GM18868 (cell line): ENCODE measurements at regions not wholly inside any gene's neighbourhood (a gene's known extent, or its start where the extent isn't known, plus 50 kb on each side); places are given as distances from the start of the nearest gene placed in this dataset.
"Not testable (repeated sequence)": the region's sequence is repeated elsewhere in the genome, so short reads cannot be mapped to it uniquely, and the experiment has no call there.

ENCODE experiments used
- ATAC-seq: cut with Tn5 transposase; IDR thresholded peaks from one replicate; pipeline ENCODE4 v1.9.1; 2021; ENCODE audit warnings: mild to moderate bottlenecking, moderate library complexity; ENCODE audit not compliant: unreplicated experiment

GRCh38 chr10:2813286-2813685 lies 254.1 kb upstream of the PFKP start:
- ATAC-seq: no peak

GRCh38 chr10:2812631-2813030 lies 254.7 kb upstream of the PFKP start:
- ATAC-seq: no peak

- no peak for ATAC-seq
Measured at GRCh38 chr10:2800178-2800577, 267.2 kb upstream of the PFKP start.

GRCh38 chr10:2798336-2799022 lies 268.9 kb upstream of the PFKP start:
- ATAC-seq: no peak

- peak; percentile 95 for ATAC-seq
Measured at GRCh38 chr10:2791774-2792443, 275.4 kb upstream of the PFKP start.

GRCh38 chr10:2790396-2791188 lies 276.8 kb upstream of the PFKP start:
- ATAC-seq: no peak

GRCh38 chr10:2786251-2786650 lies 281.1 kb upstream of the PFKP start:
- ATAC-seq: no peak

- ATAC-seq: no peak
Measured at GRCh38 chr10:2784766-2785165, 282.6 kb upstream of the PFKP start.

GRCh38 chr10:2782950-2783349 lies 284.4 kb upstream of the PFKP start:
- ATAC-seq: no peak

- ATAC-seq: no peak
Measured at GRCh38 chr10:2782265-2782664, 285.1 kb upstream of the PFKP start.

- ATAC-seq: no peak
Measured at GRCh38 chr10:2777666-2778355, 289.5 kb upstream of the PFKP start.

- ATAC-seq: no peak
Measured at GRCh38 chr10:2772816-2773631, 294.3 kb upstream of the PFKP start.

- ATAC-seq: no peak
Measured at GRCh38 chr10:2772135-2772534, 295.2 kb upstream of the PFKP start.

- not testable (repeated sequence) for ATAC-seq
Measured at GRCh38 chr10:2767293-2767692, 300.1 kb upstream of the PFKP start.

GRCh38 chr10:2761971-2762370 lies 305.4 kb upstream of the PFKP start:
- no peak for ATAC-seq

- no peak for ATAC-seq
Measured at GRCh38 chr10:2761311-2761710, 306.0 kb upstream of the PFKP start.

- ATAC-seq: no peak
Measured at GRCh38 chr10:2760736-2761135, 306.6 kb upstream of the PFKP start.

GRCh38 chr10:2759233-2759632 lies 308.1 kb upstream of the PFKP start:
- no peak for ATAC-seq

GRCh38 chr10:2754943-2755342 lies 312.4 kb upstream of the PFKP start:
- no peak for ATAC-seq

- ATAC-seq: no peak
Measured at GRCh38 chr10:2748287-2748686, 319.1 kb upstream of the PFKP start.
